GM21360 (cell line): ENCODE measurements at regions not wholly inside any gene's neighbourhood (a gene's known extent, or its start where the extent isn't known, plus 50 kb on each side); places are given as distances from the start of the nearest gene placed in this dataset.
"Not testable (repeated sequence)": the region's sequence is repeated elsewhere in the genome, so short reads cannot be mapped to it uniquely, and the experiment has no call there.

ENCODE experiments used
- ATAC-seq: cut with Tn5 transposase; IDR thresholded peaks from one replicate; pipeline ENCODE4 v1.9.1; 2021; ENCODE audit warnings: mild to moderate bottlenecking, moderate library complexity; ENCODE audit not compliant: unreplicated experiment

DNA sequence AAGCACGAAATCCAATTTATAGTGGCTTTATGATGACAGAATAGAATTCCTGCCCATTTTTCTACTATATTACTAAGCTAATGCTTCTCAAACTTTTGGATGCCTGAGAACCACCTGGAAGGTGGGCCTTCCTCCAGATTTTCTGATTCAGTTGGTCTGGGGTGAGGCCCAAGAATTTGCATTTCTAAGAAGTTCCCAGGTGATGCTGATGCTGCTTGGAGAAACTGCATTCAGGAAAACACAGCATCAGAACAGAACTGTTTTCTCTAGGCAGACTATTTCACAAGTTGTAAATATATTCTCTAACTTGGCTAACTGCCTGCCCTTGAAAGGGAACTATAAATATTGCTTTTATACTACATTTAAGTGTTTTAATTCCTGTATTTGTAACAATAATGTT, 644.9 kb upstream of the DPPA4 start:
- no peak for ATAC-seq

DNA sequence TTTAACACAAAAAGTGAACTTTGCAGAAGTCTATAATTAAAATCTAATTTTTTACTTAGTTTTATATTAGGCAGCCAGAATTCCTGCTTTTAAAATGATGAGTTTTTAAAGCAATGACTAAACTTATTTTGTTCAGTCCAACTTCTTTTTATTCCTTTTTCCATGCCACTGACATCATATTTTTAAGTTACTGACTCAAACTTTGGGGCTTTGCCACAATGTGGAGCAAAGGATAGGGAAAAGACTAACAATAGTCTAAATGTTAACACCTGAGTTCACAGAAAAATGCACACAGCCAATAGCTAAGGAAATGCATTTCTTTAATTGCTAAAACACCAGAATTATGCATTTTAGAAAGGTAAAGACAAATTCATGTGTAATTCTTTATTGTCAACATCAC, 647.6 kb upstream of the DPPA4 start:
- no peak for ATAC-seq

DNA sequence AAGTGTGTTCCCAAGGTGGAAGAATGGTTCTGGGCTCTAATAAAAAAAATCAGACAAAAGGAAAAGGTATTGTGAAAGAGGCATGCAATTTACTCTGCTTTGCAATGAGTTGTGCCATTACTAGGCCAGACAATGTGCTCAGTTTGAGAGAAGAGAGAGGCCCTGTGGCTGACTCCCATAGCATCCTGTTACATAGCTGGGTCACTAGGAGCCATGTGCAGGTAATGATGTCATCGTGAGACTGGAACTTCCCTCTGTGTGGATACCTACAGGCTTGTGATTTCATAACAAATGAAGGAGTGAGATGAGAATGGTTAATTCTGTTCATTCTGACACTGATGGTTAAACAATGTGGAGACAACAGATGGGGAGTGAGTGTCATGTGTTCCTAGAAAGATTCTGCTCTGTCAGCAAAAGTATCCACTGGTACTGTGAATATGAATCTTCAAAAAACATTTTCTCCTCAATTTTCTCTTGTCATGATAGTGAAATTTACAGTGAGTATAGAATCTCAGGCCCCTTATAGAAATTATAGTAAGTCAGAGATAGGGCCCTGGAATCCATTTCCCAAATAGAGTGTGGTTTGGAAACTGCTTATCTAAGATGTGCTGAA, 648.7 kb upstream of the DPPA4 start:
- no peak for ATAC-seq

DNA sequence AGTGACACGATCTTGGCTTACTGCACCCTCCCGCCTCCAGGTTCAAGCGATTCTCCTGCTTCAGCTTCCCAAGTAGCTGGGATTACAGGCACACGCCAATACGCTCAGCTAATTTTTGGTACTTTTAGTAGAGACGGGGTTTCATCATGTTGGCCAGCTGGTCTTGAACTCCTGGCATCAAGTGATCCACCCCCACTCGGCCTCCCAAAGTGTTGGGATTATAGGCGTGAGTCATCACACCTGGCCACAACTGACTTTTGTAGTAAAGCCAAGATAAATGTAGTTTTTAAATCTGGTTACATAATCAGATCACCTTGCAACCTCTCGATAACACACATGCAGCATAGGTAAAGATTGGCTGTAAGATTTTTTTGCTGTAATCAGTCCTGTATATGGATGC, 657.5 kb upstream of the DPPA4 start:
- no peak for ATAC-seq

DNA sequence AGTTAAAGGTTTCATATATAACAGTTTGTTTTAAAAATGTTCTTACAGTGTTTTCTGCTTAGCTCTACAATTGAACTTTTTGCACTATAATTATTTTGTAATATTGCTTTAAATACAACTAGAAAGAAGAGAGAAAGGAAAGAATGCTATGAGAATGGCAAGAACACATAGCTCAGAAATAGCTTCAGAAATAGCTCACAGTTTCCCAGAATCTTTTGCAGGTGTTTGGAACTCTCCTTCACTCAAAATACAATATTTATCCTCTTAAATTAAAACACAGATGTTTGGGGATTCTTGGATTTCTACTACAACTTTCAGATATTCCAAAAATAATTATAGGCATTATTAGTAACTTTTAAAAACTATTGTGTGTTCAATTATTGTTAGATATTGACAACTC, 658.0 kb upstream of the DPPA4 start:
- no peak for ATAC-seq

DNA sequence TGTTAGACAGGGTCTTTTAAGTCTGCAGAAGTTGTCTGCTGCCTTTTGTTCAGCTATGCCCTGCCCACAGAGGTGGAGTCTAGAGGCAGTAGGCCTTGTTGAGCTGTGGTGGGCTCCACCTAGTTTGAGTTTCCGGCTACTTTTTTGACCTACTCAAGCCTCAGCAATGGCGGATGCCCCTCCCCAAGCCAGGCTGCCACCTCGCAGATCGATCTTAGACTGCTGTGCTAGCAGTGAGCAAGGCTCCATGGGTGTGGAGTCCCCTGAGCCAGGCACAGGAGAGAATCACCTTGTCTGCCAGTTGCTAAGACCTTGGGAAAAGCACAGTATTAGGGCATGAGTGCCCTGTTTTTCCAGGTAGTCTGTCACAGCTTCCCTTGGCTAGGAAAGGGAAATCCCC, 664.6 kb upstream of the DPPA4 start:
- ATAC-seq: not testable (repeated sequence)

DNA sequence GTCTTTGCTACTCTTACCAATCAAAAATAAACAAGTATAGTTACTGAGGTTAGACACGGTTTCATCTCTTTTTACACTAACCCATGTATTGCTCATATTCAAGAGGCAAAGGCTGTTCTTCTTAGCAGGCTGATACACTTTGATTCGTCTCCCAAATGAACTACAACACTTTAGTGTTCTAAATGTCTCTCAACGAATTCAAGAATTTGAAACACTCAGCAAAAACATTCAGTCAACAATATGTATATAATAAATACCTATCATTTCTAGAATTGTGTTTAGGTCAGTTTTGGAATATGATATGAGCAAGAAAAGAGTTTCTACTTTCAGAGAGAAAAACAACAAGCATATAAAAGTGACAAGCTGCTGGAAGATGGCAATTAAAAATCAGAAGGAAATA, 669.6 kb upstream of the DPPA4 start:
- ATAC-seq: no peak

DNA sequence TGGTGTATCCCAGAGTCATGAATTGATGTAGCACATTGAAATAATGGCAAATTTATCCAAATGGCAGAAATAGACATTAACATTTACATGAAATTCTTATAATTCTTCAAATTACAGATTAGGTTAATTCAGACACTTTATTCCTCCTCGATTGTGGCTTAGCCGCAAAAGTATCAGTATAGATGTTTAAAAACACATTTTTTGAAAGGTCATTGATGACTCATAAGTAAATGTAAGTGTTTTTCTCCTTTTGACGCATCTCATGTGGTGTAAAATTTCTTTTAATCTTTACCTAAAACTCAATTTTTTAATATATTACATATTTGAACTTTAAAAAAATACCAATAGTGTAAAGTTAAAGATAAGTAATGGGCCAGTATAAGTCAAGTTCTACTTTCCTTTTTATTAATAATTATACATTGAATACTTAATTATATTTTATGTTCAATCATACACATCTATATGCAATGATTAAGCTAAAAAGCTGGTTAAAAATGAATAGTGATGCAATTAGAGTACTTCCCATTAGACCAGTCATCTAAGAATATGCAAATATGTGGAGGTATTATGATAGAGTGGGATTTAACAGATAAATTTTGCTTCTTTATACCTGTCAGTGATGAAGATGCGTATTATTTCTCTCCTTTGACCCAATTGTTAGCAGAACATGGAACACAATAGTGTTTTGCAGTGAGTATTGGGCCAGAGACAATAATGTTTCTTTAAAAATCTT, 678.1 kb upstream of the DPPA4 start:
- ATAC-seq: no peak

DNA sequence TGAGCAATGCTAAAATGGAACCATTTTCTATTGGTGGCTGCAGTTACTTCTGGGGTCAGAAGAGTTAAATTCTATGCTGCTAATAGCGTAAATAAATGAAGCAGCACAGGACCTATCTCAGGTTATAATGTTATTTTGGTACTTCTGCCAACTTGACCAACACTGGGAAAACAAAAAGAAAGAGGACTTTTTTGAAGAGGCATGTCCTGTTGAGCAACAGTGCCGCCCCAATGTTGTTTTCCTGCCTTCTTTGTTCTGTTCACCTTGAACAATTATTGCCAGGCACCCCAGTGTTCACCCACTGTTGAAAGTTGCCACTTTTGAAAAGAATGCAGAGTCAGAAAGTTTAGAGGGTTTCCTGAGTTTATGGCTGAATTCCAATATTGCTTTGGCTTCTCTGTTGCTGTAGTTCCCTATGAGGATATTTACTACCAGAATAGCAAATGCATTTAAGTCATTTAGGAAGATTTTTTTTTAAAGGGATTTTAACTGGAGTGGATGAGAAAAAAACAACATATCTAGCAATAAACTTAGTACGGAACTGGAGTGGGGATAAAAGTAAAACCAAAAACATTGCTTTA, 679.0 kb upstream of the DPPA4 start:
- no peak for ATAC-seq

DNA sequence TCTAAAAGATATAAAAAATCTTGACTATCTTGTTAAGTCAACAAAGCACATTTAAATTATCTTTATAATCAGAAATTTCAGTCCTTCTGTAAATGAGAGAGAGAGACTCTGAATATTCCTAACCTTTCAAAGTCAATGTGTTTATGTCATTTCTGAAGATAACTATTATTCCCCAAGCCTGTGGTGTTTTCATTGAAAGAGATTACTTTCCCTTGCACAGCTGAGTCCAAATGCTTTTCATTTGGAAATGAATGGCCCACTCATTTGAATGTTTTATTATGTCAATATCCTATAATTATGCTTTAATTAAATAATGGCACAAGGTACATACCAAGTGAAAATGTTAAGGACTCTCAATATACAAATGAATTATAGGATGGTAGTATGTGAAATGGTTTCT, 680.0 kb upstream of the DPPA4 start:
- ATAC-seq: no peak

DNA sequence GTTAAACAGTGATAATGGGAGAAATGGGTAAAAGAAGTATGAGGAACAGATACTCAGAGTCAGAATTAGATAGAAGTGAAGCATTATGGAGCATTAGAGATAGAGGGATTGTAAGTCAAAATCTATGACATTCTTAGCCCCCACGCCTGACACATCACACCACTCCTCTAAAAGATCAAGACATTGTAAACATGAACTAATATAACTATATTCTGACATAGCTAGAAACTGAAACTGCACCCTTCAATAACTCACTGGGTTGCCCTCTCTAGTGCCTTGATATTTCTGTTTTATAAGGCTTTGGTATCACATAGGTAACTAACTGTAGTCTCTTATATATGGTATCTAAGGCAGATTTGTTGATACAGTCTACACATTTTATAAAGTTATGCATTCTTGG, 684.3 kb upstream of the DPPA4 start:
- ATAC-seq: no peak

DNA sequence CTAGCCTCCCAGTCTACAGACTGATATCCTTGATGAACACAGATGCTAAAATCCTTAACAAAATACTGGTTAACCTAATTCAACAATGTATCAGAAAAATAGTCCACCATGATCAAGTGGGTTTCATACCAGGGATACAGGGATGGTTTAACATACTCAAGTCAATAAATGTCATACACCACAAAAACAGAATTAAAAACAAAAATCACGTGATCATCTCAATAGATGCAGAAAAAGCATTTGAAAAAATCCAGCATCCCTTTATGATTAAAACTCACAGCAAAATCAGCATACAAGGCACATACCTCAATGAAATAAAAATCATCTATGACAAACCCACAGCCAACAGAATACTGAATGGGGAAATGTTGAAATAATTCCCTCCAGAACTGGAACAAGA, 685.7 kb upstream of the DPPA4 start:
- not testable (repeated sequence) for ATAC-seq

DNA sequence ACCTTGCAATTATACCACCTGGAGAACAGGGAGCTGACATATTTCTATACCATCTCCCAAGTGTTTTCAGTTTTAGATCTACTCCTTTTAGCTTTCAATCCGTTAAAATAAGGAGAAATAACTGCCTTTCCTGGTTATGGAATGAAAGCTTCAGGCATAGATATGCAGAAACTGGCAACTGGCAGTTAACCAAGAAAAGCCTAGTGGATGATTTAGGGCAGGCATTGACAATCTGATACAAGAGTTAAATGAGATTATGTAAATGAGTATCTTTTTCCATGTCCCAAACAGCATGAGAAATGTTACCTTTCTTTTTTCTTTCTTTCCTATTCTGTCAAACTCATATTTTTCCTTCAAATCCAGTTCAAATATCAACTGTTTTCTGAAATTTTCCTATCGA, 689.1 kb upstream of the DPPA4 start:
- no peak for ATAC-seq

DNA sequence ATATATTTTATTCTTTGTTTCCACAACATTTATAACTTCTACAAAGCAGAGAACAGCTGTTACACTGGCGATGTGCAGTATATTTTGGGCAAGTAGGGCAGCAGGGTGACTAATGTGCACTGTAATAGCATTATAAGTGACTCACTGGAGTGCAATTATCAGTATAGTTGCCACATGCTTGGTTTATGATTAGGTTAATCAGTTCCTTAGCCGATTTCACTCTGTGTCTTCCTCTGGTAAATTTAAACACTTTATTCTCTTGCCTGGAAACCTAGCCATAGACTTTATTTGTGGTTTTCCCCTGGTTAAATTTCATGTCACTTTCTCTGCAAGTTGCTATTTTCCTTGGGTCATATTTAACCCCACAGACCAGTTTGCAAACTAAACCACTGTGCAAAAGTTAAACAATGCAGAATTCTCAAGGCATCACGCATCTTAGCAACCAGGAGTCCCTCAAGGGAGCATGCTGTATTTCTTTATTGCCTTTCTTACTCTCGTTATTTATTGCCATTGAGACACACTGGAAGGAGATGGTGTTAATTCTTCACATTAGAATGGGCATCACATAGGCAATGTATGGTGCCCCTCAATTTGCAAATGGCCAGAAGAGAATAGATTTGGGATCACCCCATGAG, 690.2 kb upstream of the DPPA4 start:
- no peak for ATAC-seq

DNA sequence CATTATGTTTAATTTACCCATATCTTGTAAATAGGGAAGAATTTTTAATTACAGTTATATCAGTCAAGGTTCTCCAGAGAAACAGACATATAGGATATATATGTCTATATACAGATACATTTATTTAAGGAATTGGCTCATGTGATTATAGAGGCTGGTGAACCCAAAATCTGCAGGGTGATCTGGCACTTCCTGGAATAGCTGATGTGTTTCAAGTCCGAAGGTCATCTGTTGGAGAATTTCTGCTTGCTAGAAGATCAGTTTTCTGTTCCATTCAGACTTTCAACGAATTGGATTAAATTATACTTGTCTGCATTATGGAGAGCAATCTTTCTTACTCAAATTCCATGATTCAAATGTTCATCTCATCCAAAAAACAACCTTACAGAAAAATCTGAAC, 694.6 kb upstream of the DPPA4 start:
- ATAC-seq: no peak

DNA sequence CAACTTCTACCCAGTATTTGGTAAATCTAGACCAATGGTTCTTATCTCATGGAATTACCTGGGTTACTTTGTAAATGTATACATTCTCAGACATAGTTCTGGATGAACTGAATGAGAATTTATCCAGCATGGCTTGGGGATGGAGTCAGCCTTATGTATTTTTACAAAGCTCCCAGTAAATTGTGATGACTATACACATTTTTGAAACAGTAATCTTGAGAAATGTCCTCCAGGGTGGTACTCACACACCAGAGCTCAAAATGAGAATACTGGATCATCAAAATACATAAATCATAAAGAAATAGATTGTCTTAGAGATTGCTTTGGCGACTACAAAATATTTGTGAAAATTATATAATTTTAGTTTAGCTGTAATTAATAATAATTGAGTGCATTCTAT, 722.1 kb upstream of the DPPA4 start:
- ATAC-seq: no peak

DNA sequence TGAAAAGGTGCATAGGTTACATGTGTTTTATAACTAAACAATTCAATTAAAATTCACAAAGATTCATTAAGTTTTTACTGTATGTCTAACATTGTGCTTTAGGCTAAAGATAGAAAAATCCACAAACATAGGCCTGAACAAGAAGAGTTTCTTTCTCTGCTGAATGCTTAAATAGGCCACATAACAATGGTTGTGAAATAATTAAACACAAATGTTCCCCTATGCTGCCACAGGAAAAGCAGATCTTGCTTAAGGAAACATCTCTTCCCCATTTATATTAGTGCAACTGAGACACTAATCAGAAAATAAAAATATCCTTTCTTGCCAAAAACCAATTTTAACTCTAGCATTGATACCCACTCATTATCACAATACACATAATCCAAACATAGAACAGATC, 725.4 kb upstream of the DPPA4 start:
- ATAC-seq: no peak

DNA sequence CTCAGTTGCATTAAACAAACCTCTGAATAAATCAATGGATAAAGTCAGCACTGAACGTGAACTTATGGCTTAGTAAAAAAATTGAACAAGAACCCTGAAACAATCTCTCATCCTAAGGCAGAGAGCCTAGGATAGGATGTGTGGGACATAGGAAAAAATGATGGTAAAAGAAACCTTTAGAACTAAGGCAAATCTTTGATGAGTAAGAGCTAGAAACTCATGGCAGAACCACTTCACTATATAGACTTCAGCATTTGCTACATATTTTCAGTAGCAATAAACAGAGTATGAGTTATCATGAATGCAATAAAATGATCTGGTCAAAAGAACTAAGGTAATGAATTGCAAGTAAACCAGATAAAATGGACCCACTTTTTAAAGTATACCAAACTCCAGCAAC, 725.8 kb upstream of the DPPA4 start:
- no peak for ATAC-seq

DNA sequence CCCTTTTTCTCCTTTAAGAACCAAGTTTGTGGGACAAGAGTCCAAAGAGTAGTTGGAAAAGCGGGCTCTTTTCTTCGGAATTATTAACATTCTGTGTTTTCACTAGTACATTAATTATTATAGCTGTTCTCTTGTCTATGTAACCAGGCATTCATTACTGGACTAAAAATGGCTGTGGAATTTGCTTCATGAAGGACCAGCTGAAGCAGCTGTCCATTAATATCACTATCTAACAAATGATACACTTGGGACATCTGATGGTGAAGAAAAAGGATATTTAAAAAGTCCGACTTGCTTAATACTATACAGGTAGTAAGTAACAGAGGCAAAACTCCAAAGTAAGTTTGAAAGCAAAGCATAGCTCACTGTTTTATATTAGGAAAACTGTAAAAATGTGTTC, 728.9 kb upstream of the DPPA4 start:
- ATAC-seq: no peak

DNA sequence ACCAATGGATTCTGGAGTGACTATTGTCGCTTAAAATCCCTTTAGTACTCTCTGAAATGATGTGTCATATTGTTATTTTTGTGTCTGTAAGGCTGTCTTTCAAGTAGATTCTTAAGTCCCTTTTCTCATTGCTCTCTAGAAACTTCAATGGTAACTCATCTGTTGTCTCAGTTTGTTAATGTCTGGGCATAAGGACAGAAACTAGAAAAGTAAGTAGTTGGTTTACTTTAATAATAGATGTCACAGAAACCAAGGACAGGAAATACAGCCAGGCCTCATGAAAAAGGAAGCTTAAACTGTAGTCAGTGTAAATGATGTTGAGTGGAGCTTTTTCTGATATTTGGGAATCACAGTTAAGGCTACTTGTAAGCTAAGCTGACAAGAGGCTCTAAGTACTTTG, 730.2 kb upstream of the DPPA4 start:
- no peak for ATAC-seq

DNA sequence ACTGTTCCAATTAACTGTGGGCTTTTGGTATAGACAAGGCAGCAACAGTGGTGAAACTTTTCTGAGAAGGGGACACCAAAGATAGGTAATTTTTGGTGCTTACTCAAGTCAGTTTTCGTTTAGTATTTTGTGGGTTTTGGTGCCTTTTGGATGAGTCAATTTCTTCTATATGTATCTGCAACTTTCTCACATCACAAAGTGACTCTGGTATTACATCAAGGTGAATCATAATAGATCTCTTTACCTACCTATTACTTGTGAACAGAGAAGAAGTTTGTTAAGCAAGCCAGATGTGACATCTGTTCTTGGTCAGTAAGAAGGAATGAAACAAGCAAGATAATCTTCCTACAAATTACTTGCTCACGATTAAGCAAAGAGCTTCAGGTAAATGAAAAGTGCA, 732.4 kb upstream of the DPPA4 start:
- ATAC-seq: no peak
